H1 (cell line): ENCODE measurements at regions not wholly inside any gene's neighbourhood (a gene's known extent, or its start where the extent isn't known, plus 50 kb on each side); places are given as distances from the start of the nearest gene placed in this dataset.

Experiments
- CHD1 ChIP-seq: IDR thresholded peaks from 2 replicates; pipeline ENCODE4 v1.6.1; 2012; ENCODE audit warnings: low read depth, low read length, improper control_type of control experiment
- CHD7 ChIP-seq: fragments of 300-600 bp; sonication (generic); IDR thresholded peaks from 2 replicates; pipeline ENCODE4 v1.7.1; 2012; ENCODE audit warnings: low read length, moderate library complexity, mild to moderate bottlenecking, inconsistent platforms; ENCODE audit not compliant: insufficient replicate concordance
- JUN ChIP-seq: IDR thresholded peaks from 2 replicates; pipeline ENCODE4 v1.6.1; 2011; ENCODE audit warnings: low read depth, mild to moderate bottlenecking, improper control_type of control experiment, low read length
- MAFK ChIP-seq: IDR thresholded peaks from 2 replicates; pipeline ENCODE4 v1.6.1; 2012; ENCODE audit warnings: low read depth, mild to moderate bottlenecking, improper control_type of control experiment, low read length
- SIX5 ChIP-seq: IDR thresholded peaks from 2 replicates; pipeline ENCODE4 v1.6.1; 2011; ENCODE audit warnings: mild to moderate bottlenecking, low read depth, low read length
- USF2 ChIP-seq: IDR thresholded peaks from 2 replicates; pipeline ENCODE4 v1.6.1; 2011; ENCODE audit warnings: low read length, improper control_type of control experiment

- TF ChIP-seq USF2 (no peak), JUN (no peak), CHD7 (no peak), MAFK (no peak), CHD1 (no peak), SIX5 (no peak)
Observed at GRCh38 chr4:124318292-124318691, 394.2 kb downstream of the ANKRD50 start (continued).
